NAMALWA (cell line): ENCODE measurements at regions not wholly inside any gene's neighbourhood (a gene's known extent, or its start where the extent isn't known, plus 50 kb on each side); places are given as distances from the start of the nearest gene placed in this dataset.
"Not testable (repeated sequence)": the region's sequence is repeated elsewhere in the genome, so short reads cannot be mapped to it uniquely, and the experiment has no call there.

Experiments used
- DNase-seq: peaks from one replicate; pipeline ENCODE4 v3.0.0-alpha.2; 2015; ENCODE audit warnings: low spot score

GRCh38 chr10:26952094-26952493 is 91.3 kb upstream of the ABI1 start:
- DNase-seq = no peak

- no peak for DNase-seq
Observed at GRCh38 chr10:26951650-26952049, 90.9 kb upstream of the ABI1 start.

GRCh38 chr10:26950934-26951333 is 90.2 kb upstream of the ABI1 start:
- DNase-seq = no peak

DNA sequence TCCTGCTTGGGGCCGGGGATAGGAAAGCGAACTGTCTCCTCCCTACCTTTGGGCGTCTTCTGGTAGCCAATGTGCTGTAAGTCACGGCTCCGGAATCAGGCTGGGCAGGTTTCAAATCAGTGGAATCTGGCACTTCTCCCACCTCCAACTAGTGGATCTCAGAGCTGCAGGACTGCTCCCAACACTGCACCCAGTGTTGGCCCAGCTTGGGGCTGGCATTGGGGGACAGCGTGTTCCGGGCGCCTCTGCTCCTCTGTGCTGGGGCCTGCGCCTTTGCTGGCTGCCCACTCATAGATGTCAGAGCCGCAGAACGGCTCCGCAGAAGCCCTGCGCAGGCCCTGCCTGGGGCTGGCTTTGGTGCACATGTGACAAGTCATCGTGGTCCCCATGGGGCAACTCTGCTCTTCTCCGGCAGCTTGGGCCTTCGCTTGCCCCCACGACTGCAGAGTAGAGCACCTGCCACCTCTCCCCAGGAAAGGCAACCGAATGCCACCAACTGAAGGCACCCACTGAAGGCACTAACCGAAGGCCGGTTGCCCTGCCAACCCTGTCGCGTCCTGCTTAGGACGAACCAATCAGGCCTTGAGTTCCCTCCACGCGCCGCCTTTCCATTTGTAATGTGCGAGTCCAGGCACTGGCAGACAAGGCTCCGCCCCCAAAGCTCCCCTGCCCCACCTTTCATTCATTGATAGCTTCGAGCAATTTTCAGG is 85.5 kb upstream of the ABI1 start:
- no peak for DNase-seq

DNA sequence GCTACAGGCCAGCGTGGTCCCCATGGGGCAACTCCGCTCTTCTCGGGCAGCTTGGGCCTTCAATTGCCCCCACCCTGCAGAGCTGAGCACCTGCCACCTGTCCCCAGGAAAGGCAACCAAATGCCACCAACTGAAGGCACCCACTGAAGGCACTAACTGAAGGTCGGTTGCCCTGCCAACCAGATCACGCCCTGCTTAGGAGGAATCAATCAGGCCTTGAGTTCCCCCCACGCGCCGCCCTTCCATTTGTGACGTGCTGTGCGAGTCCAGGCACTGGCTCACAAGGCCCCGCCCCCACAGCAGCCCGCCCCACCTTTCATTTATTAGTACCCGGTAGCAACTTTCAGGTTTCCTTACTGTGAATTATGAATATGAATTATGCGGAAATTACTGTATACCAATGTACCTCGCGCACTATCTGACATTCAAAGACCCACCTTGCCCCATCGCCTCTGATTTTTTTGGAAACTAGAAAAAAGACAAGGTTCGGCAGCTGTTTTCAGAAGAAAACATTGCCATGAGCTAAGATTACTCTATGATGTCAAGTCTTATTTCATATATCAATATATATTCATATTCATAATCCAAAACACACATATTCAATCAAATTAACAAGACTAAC is 83.6 kb upstream of the ABI1 start:
- DNase-seq = no peak

DNA sequence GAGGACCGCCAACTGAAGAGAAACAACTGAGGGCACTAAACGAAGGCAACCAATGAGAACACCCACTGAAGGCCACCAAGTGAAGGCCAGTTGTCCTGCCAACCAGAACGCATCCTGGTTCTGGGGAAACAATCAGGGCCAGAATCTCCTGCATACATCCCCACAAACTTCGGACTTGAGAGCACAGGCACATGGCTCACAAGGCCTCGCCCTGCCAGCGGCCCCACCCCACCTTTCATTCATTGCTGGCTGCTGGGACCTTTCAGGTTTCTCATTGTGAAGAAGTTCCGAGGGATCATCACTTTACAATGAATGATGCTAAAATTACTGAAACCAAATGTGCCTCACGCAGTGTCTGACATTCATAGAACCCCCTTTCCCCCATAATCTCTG is 79.2 kb upstream of the ABI1 start:
- DNase-seq = no peak

DNA sequence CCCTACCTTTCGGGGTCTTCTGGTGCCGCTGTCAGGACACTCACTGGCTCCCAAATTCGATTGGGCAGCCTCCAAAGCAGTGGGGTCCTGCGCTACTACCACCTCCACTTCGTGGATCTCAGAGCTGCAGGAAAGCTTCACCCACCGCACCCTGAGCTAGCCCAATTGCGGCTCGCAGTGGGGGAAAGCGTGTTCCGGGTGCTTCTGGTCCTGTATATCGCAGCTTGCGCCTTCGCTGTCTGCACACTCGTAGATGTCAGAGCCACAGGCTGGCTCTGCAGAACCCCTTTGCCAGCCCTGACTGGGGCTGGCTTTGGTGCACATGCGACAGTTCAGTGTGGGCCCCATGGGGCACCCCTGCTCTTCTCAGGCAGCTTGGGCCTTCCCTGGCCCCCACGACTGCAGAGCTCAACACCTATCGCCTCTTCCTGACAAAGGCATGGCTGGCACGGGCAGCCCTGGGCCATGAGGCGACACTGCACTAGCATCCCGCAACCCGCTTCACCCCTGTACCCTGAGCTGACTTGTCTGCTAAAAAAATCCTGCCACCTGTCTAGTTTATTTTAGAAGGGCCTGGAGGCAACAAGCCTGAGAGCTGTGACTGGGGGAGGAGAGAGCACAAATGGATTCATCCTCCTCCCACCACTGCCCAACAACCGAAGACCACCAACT is 78.7 kb upstream of the ABI1 start:
- no peak for DNase-seq

- no peak for DNase-seq
Observed at GRCh38 chr10:26938578-26938977, 77.8 kb upstream of the ABI1 start.

GRCh38 chr10:26937371-26937770 is 76.6 kb upstream of the ABI1 start:
- DNase-seq = no peak

DNA sequence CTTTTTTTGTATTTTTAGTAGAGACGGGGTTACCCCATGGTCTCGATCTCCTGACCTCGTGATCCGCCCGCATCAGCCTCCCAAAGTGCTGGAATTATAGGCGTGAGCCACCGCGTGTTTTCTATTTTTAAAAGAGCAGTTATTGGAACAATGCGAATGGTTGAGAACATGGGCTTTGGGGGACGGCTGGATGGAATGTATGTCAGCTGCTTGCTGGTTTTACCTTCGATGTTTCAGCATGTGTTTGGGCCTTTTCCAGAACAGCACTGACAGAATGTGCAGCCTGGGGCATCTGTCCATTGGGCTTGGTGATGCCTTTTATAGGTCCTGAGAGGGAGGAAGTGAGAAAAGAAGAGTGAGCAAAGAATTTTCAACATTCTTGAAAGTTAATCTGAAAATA is 73.4 kb upstream of the ABI1 start:
- DNase-seq = not testable (repeated sequence)

- DNase-seq = no peak
Observed at GRCh38 chr10:26932576-26932975, 71.8 kb upstream of the ABI1 start.

DNA sequence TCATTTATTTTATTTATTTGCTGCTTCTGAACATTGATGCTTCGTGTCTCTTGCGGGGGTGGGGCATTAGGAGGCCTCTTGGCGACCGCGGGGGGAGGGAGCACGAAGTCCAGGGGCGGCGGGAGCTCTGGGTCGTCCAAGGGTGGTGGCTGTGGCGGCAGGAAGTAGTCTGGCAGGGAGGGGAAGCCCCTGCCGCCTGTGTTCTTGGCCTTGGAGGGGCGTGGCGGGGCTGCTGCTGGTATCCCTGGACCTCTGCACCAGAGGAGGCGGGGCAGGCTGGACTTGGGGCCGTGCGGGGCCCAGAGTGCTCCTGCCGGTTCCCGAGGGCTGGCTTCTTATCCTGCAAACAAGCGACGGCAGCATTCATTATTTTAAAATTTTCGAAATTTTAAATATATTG is 70.5 kb upstream of the ABI1 start:
- DNase-seq = no peak

- not testable (repeated sequence) for DNase-seq
Observed at GRCh38 chr10:26922824-26923223, 62.1 kb upstream of the ABI1 start.

GRCh38 chr10:26919156-26919860 is 58.5 kb upstream of the ABI1 start:
- not testable (repeated sequence) for DNase-seq

GRCh38 chr10:26914898-26915297 is 54.1 kb upstream of the ABI1 start:
- no peak for DNase-seq

DNA sequence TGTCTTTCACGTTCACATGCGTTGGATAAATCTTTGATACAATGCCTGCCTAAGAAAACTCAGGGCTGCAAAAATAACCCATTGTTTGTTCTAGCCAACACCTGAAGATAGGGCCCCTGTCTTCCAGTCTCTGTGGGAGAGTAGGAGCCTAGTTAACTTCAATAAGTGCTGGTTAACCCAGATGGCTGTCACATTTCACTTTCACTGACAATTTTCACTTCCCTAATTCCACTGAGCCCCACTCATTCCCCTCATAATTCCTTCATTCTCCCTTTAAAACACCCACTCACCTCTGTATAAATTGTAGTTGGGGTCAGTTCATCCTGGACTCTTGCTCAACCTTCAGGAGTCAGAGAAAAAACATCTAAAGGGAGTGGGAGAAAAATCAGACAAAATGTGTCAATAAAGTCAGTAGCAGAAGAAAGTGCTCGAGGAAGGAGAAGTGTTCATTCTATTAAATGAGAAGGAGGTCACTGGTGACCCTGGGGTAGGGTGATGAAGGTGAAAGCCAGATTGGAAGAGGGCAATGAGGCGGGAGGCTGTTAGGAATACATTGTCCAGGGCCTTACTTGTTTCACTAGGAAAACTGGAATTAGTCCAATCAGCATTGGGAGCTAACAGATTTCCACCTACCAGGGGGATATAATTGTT is 51.2 kb upstream of the ABI1 start:
- peak; percentile 58 for DNase-seq
